Uterus (tissue), 3 donors: ENCODE measurements at regions not wholly inside any gene's neighbourhood (a gene's known extent, or its start where the extent isn't known, plus 50 kb on each side); places are given as distances from the start of the nearest gene placed in this dataset.

Experiments
- DNase-seq, 2 donors: peaks; one replicate each; pipeline ENCODE4 v3.0.0-alpha.2; 2019 to 2020
- H3K27ac ChIP-seq, 2 donors: fragments of 200-600 bp; sonication (generic); 1 replicate in 1 of 2; 2 replicates in 1 of 2; pipeline ENCODE4 v1.5.1; 2016 to 2018
- H3K27me3 ChIP-seq, 2 donors: fragments of 200-600 bp; sonication (generic); one replicate each; pipeline ENCODE4 v1.5.1; 2018 to 2019; ENCODE audit warnings: control low read depth in 1 of 2
- H3K36me3 ChIP-seq, 2 donors: fragments of 200-600 bp; sonication (generic); one replicate each; pipeline ENCODE4 v1.5.1; 2019; ENCODE audit warnings: control low read depth in 1 of 2
- H3K4me1 ChIP-seq, 2 donors: fragments of 200-600 bp; sonication (generic); one replicate each; pipeline ENCODE4 v1.5.1; 2018 to 2019; ENCODE audit warnings: control low read depth in 1 of 2
- H3K4me3 ChIP-seq, 2 donors: fragments of 200-600 bp; sonication (generic); 1 replicate in 1 of 2; 2 replicates in 1 of 2; pipeline ENCODE4 v1.5.1; 2018 to 2019; ENCODE audit warnings: mild to moderate bottlenecking in 1 of 2
- H3K9me3 ChIP-seq, 2 donors: fragments of 200-600 bp; sonication (generic); one replicate each; pipeline ENCODE4 v1.5.1; 2019; ENCODE audit warnings: control low read depth in 1 of 2
- CTCF ChIP-seq, 4 experiments: fragments of 200-600 bp in 2 of 4; fragments of 450-650 bp in 2 of 4; sonication (generic) in 2 of 4; IDR thresholded peaks; one replicate each; pipeline ENCODE4 v1.5.1; 2016 to 2019; ENCODE audit warnings: antibody characterized with exemption in 4 of 4, mild to moderate bottlenecking in 2 of 4, moderate library complexity in 1 of 4
- POLR2A ChIP-seq, 2 donors: fragments of 450-650 bp; IDR thresholded peaks; one replicate each; pipeline ENCODE4 v1.6.1; 2016; ENCODE audit warnings: antibody characterized with exemption in 2 of 2, mild to moderate bottlenecking in 1 of 2, moderate library complexity in 1 of 2
- intact Hi-C: fragments of 100-400 bp; cut with DNase I; formaldehyde crosslinking; loops from one replicate; pipeline ENCODE4 v1.15.1; 2023; ENCODE audit warnings: low total_unique reads
- donor health status: DM: yes; HTN: yes; CAD: no.

- Histone ChIP-seq H3K36me3 (no peaks in the 10 kb centered on the region), H3K4me1 (peaks cover 0 to 10% of the 10 kb centered on the region in 2 donors), H3K27me3 (no peaks in the 10 kb centered on the region), H3K27ac (no peak overlapping the region), H3K4me3 (no peak overlapping the region), H3K9me3 (no peaks in the 10 kb centered on the region)
- intact Hi-C loops: no loop called here
- no peak for DNase-seq
- no peak for TF ChIP-seq POLR2A (IDR thresholded peaks at IDR 0.05)
- no peak for TF ChIP-seq CTCF (IDR thresholded peaks at IDR 0.05)
These were observed 466.5 kb downstream of the TXNL1 start for GRCh38 chr18:56171848-56172247.

GRCh38 chr18:56168049-56168781 lies 470.2 kb downstream of the TXNL1 start:
- Histone ChIP-seq H3K4me3 (no peak overlapping the region), H3K27me3 (no peaks in the 10 kb centered on the region), H3K9me3 (no peaks in the 10 kb centered on the region), H3K36me3 (no peaks in the 10 kb centered on the region), H3K4me1 (peaks cover 0 to 10% of the 10 kb centered on the region in 2 donors), H3K27ac (peak overlapping the region; percentile 73 to 79)
- intact Hi-C loops: no loop called here
- TF ChIP-seq CTCF (IDR thresholded peaks at IDR 0.05) (no peak), POLR2A (IDR thresholded peaks at IDR 0.05) (no peak)
- no peak for DNase-seq

GRCh38 chr18:56167366-56167765 lies 471.0 kb downstream of the TXNL1 start:
- H3K27ac ChIP-seq: peak overlapping the region; percentile 73 to 79
- peaks cover 0 to 10% of the 10 kb centered on the region in 2 donors for H3K4me1 ChIP-seq

GRCh38 chr18:56166914-56167313 lies 471.5 kb downstream of the TXNL1 start:
- Histone ChIP-seq H3K36me3 (no peaks in the 10 kb centered on the region), H3K4me1 (peaks cover 0 to 15% of the 10 kb centered on the region in 2 donors), H3K9me3 (no peaks in the 10 kb centered on the region), H3K27ac (peak overlapping the region; percentile 73 to 79), H3K27me3 (no peaks in the 10 kb centered on the region), H3K4me3 (no peak overlapping the region)
- intact Hi-C loops: no loop called here
- no peak for DNase-seq
- TF ChIP-seq POLR2A (IDR thresholded peaks at IDR 0.05) (no peak), CTCF (IDR thresholded peaks at IDR 0.05) (no peak)

More at GRCh38 chr18:56167366-56167765, 471.0 kb downstream of the TXNL1 start:
- no peak for TF ChIP-seq POLR2A (IDR thresholded peaks at IDR 0.05)
- no peak for TF ChIP-seq CTCF (IDR thresholded peaks at IDR 0.05)
- no peak for DNase-seq
- no peaks in the 10 kb centered on the region for H3K9me3 ChIP-seq
- H3K27me3 ChIP-seq: no peaks in the 10 kb centered on the region
- intact Hi-C loops: no loop called here
- H3K36me3 ChIP-seq: no peaks in the 10 kb centered on the region
- H3K4me3 ChIP-seq: no peak overlapping the region

GRCh38 chr18:56165601-56166355 lies 472.6 kb downstream of the TXNL1 start:
- DNase-seq: no peak
- Histone ChIP-seq H3K4me1 (peaks cover 6 to 19% of the 10 kb centered on the region in 2 donors), H3K27ac (peak overlapping the region in 1 of 2 donors; percentile 0), H3K4me3 (no peak overlapping the region), H3K36me3 (no peaks in the 10 kb centered on the region), H3K9me3 (no peaks in the 10 kb centered on the region), H3K27me3 (no peaks in the 10 kb centered on the region)
- TF ChIP-seq CTCF (IDR thresholded peaks at IDR 0.05) (no peak), POLR2A (IDR thresholded peaks at IDR 0.05) (no peak)
- intact Hi-C loops: no loop called here
